ENCODE measurements at regions not wholly inside any gene's neighbourhood (a gene's known extent, or its start where the extent isn't known, plus 50 kb on each side); places are given as distances from the start of the nearest gene placed in this dataset.
A peak's percentile ranks its signal among the peaks of the same experiment; 100 is the strongest.

DNA sequence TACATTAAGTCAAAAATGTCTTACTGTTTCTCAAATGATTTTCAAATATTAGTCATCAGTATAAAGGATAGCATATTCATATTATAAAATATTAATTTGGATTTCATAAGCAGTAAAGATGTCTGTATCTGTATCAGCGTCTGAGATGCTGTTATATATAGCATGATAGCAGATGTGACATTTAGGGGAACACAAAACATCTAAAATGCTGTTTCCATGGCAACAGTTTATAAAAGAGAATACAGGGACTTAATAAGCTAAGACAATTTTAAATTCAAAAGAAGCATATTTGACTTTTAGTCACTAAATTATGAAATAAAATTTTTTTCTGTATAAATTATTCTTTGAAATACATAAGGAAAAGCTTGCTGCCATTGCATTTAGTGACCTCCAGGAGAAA, 432.2 kb downstream of the PDGFC start:
- DNase-seq (ENCODE audit: low read depth): no peak
- TF ChIP-seq, protein P1, sequence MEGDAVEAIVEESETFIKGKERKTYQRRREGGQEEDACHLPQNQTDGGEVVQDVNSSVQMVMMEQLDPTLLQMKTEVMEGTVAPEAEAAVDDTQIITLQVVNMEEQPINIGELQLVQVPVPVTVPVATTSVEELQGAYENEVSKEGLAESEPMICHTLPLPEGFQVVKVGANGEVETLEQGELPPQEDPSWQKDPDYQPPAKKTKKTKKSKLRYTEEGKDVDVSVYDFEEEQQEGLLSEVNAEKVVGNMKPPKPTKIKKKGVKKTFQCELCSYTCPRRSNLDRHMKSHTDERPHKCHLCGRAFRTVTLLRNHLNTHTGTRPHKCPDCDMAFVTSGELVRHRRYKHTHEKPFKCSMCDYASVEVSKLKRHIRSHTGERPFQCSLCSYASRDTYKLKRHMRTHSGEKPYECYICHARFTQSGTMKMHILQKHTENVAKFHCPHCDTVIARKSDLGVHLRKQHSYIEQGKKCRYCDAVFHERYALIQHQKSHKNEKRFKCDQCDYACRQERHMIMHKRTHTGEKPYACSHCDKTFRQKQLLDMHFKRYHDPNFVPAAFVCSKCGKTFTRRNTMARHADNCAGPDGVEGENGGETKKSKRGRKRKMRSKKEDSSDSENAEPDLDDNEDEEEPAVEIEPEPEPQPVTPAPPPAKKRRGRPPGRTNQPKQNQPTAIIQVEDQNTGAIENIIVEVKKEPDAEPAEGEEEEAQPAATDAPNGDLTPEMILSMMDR (IDR thresholded peaks at IDR 0.05; ENCODE audit: low read depth, low read length, missing control alignments): no peak
- in situ Hi-C loops (cut with HindIII; ENCODE audit: low sequenced_read_pairs): no loop called here

GRCh38 chr4:156538651-156539257, 432.8 kb downstream of the PDGFC start:
- no peak overlapping the region for H3K4me3 ChIP-seq (ENCODE audit: low read depth, low read length)
- TF ChIP-seq, protein P1 (IDR thresholded peaks at IDR 0.05; ENCODE audit: low read depth, low read length, missing control alignments): no peak
- DNase-seq (ENCODE audit: low read depth): no peak
- in situ Hi-C loops (cut with HindIII; ENCODE audit: low sequenced_read_pairs): no loop called here

More for the DNA sequence above, 432.2 kb downstream of the PDGFC start:
- no peak overlapping the region for H3K4me3 ChIP-seq (ENCODE audit: low read depth, low read length)

DNA sequence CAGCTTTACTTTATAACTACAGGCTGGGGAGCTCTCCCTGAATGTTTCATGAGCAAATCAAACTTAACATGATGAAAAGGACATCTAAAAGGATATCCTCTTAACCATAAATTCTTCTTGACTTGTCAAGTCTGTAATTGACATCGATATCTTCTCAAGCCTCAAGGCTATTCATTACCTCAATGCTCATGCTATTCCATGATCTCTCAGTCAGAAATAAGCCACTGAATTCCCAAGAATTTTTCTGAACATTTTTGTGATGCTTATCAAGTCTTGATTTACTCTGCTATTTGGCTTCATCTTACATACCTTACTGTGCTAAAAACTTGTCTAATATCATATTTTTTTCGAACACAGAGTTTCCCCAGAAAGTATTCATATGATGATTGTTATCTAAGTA, 433.4 kb downstream of the PDGFC start:
- in situ Hi-C loops (cut with HindIII; ENCODE audit: low sequenced_read_pairs): no loop called here
- no peak overlapping the region for H3K4me3 ChIP-seq (ENCODE audit: low read depth, low read length)
- TF ChIP-seq, protein P1 (IDR thresholded peaks at IDR 0.05; ENCODE audit: low read depth, low read length, missing control alignments): no peak
- DNase-seq (ENCODE audit: low read depth): no peak

DNA sequence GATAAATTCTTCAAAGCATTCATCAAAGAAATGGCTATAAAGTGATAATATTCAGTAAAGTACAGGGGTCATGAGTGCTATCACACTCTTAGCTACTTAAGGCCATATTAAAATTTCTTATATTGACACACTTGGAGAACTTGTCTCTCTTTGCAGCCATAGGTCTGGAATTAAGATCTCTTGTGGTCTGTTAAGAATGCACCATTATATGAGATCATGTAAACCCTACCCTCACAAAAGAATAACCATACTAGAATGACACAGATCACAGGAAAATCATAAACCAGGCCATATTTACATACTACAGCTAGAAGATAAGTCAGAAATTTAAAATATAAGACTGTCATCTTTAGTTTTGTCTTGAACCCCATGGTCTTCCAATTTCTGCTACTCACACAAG, 434.3 kb downstream of the PDGFC start:
- DNase-seq (ENCODE audit: low read depth): no peak
- no peak overlapping the region for H3K4me3 ChIP-seq (ENCODE audit: low read depth, low read length)
- TF ChIP-seq, protein P1 (IDR thresholded peaks at IDR 0.05; ENCODE audit: low read depth, low read length, missing control alignments): no peak
- in situ Hi-C loops (cut with HindIII; ENCODE audit: low sequenced_read_pairs): no loop called here

DNA sequence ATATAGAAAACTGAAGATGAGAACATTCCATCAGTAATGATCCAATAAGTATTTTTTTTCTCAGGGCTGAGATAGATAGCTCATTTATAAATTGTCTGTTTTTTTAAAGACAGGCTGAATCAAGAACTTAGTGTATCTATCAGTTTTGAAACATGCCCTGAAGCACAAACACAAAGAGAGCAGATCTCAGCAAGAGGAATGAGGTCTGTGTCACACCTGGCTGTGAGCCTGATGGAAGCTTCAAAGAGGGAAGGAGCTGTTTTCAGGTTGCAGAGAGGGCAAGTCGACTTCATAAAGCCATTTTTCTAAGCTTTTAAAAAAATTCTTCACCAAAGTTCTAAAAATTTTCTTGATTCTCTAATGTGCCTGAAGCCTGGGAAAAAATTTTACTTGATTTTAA, 434.9 kb downstream of the PDGFC start:
- TF ChIP-seq, protein P1 (IDR thresholded peaks at IDR 0.05; ENCODE audit: low read depth, low read length, missing control alignments): no peak
- H3K4me3 ChIP-seq (ENCODE audit: low read depth, low read length): no peak overlapping the region
- in situ Hi-C loops (cut with HindIII; ENCODE audit: low sequenced_read_pairs): no loop called here
- peak; percentile 26 for DNase-seq (ENCODE audit: low read depth)

DNA sequence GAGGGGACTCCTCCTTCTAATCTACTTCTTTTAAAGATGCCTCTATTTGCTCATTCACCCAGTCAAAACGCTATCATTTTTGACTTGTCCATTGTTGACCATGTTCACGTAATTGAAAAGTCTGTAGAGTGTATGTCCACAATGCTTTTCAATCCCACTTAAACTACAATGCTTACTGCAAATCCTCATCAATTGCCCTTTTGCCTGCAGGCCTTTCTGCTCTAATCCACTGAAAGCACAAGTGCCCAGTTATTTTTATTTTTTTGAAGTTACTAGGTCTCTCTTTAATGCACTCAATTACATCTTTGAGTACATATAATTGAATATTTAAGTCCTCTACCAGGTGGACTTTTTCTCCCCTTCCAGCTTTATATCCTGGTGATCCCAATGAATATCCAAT, 437.4 kb downstream of the PDGFC start:
- TF ChIP-seq, protein P1 (IDR thresholded peaks at IDR 0.05; ENCODE audit: low read depth, low read length, missing control alignments): no peak
- H3K4me3 ChIP-seq (ENCODE audit: low read depth, low read length): no peak overlapping the region
- in situ Hi-C loops (cut with HindIII; ENCODE audit: low sequenced_read_pairs): no loop called here
- DNase-seq (ENCODE audit: low read depth): no peak

All from astrocyte of the cerebellum (primary cell).